GM18511 (cell line): ENCODE measurements at regions not wholly inside any gene's neighbourhood (a gene's known extent, or its start where the extent isn't known, plus 50 kb on each side); places are given as distances from the start of the nearest gene placed in this dataset.
"Not testable (repeated sequence)": the region's sequence is repeated elsewhere in the genome, so short reads cannot be mapped to it uniquely, and the experiment has no call there.

Source experiments
- ATAC-seq: cut with Tn5 transposase; IDR thresholded peaks from one replicate; pipeline ENCODE4 v1.9.1; 2021; ENCODE audit warnings: mild to moderate bottlenecking, moderate library complexity; ENCODE audit not compliant: unreplicated experiment

- no peak for ATAC-seq
These were observed 130.4 kb upstream of the PAK3 start for GRCh38 chrX:110965409-110966090.

GRCh38 chrX:110964786-110965185 lies 131.2 kb upstream of the PAK3 start:
- no peak for ATAC-seq

- ATAC-seq: no peak
These were observed 133.5 kb upstream of the PAK3 start for GRCh38 chrX:110962451-110962850.

GRCh38 chrX:110955706-110956105 lies 140.3 kb upstream of the PAK3 start:
- ATAC-seq: no peak

GRCh38 chrX:110954428-110955100 lies 141.4 kb upstream of the PAK3 start:
- ATAC-seq: no peak

- ATAC-seq: no peak
These were observed 144.3 kb upstream of the PAK3 start for GRCh38 chrX:110951472-110952269.

- ATAC-seq: no peak
These were observed 149.4 kb upstream of the CHRDL1 start for GRCh38 chrX:110944751-110945675.

GRCh38 chrX:110944311-110944750 lies 148.7 kb upstream of the CHRDL1 start:
- no peak for ATAC-seq

GRCh38 chrX:110941906-110942305 lies 146.3 kb upstream of the CHRDL1 start:
- no peak for ATAC-seq

- no peak for ATAC-seq
These were observed 143.5 kb upstream of the CHRDL1 start for GRCh38 chrX:110938977-110939732.

GRCh38 chrX:110924871-110925270 lies 129.3 kb upstream of the CHRDL1 start:
- ATAC-seq: no peak

GRCh38 chrX:110920991-110921390 lies 125.4 kb upstream of the CHRDL1 start:
- ATAC-seq: no peak

- ATAC-seq: no peak
These were observed 120.0 kb upstream of the CHRDL1 start for GRCh38 chrX:110915570-110915969.

GRCh38 chrX:110915111-110915510 lies 119.5 kb upstream of the CHRDL1 start:
- no peak for ATAC-seq

GRCh38 chrX:110914281-110914680 lies 118.7 kb upstream of the CHRDL1 start:
- no peak for ATAC-seq

- not testable (repeated sequence) for ATAC-seq
These were observed 109.1 kb upstream of the CHRDL1 start for GRCh38 chrX:110904747-110905146.

- ATAC-seq: no peak
These were observed 86.4 kb upstream of the CHRDL1 start for GRCh38 chrX:110881971-110882370.

- ATAC-seq: no peak
These were observed 81.7 kb upstream of the CHRDL1 start for GRCh38 chrX:110877326-110877725.

- ATAC-seq: no peak
These were observed 76.2 kb upstream of the CHRDL1 start for GRCh38 chrX:110871839-110872238.

- no peak for ATAC-seq
These were observed 70.8 kb upstream of the CHRDL1 start for GRCh38 chrX:110866421-110866820.
